K562 (cell line): ENCODE measurements at regions not wholly inside any gene's neighbourhood (a gene's known extent, or its start where the extent isn't known, plus 50 kb on each side); places are given as distances from the start of the nearest gene placed in this dataset.
A peak's percentile ranks its signal among the peaks of the same experiment; 100 is the strongest.

ENCODE experiments used
- CBFA2T3 ChIP-seq: fragments of 450-650 bp; IDR thresholded peaks from 2 replicates; pipeline ENCODE4 v1.6.1; 2017
- CC2D1A ChIP-seq: fragments of 450-650 bp; IDR thresholded peaks from 2 replicates; pipeline ENCODE4 v1.6.1; 2017; ENCODE audit warnings: mild to moderate bottlenecking
- CCNT2 ChIP-seq: IDR thresholded peaks from 2 replicates; pipeline ENCODE4 v1.6.1; 2011; ENCODE audit warnings: borderline replicate concordance, low read depth, mild to moderate bottlenecking, moderate library complexity, mixed read lengths, low read length; ENCODE audit not compliant: insufficient read length; ENCODE audit errors: extremely low read depth
- E2F1 ChIP-seq: sonication (generic); formaldehyde crosslinking; IDR thresholded peaks from 2 replicates; pipeline ENCODE4 v1.8.1; 2023; ENCODE audit warnings: mild to moderate bottlenecking, missing genetic modification reagents, moderate library complexity
- ELF1 ChIP-seq: fragments of 200-800 bp; sonication (Bioruptor generic); IDR thresholded peaks from 2 replicates; pipeline ENCODE4 v1.6.1; 2016; ENCODE audit warnings: missing genetic modification characterization, missing compliant biosample characterization
- FOXK2 ChIP-seq, 2 experiments: fragments of 450-650 bp; IDR thresholded peaks in 1 of 2; conservative IDR thresholded peaks in 1 of 2; 2 replicates each; pipeline ENCODE4 v1.6.1; 2016; ENCODE audit warnings: low read depth in 2 of 2, mild to moderate bottlenecking in 1 of 2
- FOXP1 ChIP-seq: sonication (generic); formaldehyde crosslinking; IDR thresholded peaks from 2 replicates; pipeline ENCODE4 v1.8.0; 2022; ENCODE audit warnings: mild to moderate bottlenecking, missing genetic modification reagents
- HDGF ChIP-seq: fragments of 450-650 bp; IDR thresholded peaks from 2 replicates; pipeline ENCODE4 v1.6.1; 2016
- KAT2B ChIP-seq: IDR thresholded peaks from one replicate; pipeline ENCODE4 v1.6.1; 2012; ENCODE audit warnings: low read depth, mild to moderate bottlenecking, control low read depth, inconsistent platforms, low read length, moderate library complexity
- KDM2B ChIP-seq: fragments of 250-450 bp; sonication (Bioruptor Pico); IDR thresholded peaks from 2 replicates; pipeline ENCODE4 v1.8.0; 2021; ENCODE audit warnings: mild to moderate bottlenecking, moderate library complexity
- MCM5 ChIP-seq: fragments of 450-650 bp; IDR thresholded peaks from 2 replicates; pipeline ENCODE4 v1.6.1; 2016; ENCODE audit warnings: low read depth
- MEF2D ChIP-seq: conservative IDR thresholded peaks from 2 replicates; pipeline ENCODE4 v1.6.1; 2016; ENCODE audit warnings: low read depth, missing genetic modification characterization, missing compliant biosample characterization
- MTA3 ChIP-seq: fragments of 450-650 bp; formaldehyde crosslinking; IDR thresholded peaks from 2 replicates; pipeline ENCODE4 v1.6.1; 2017; ENCODE audit warnings: mild to moderate bottlenecking, borderline replicate concordance
- PHTF2 ChIP-seq: fragments of 250-450 bp; sonication (Bioruptor Pico); IDR thresholded peaks from 2 replicates; pipeline ENCODE4 v1.5.0; 2021; ENCODE audit warnings: mild to moderate bottlenecking
- POLR2AphosphoS2 ChIP-seq: IDR thresholded peaks from 2 replicates; pipeline ENCODE4 v1.6.1; 2012; ENCODE audit warnings: low read length, improper control_type of control experiment
- PTRF ChIP-seq: fragments of 450-650 bp; IDR thresholded peaks from 2 replicates; pipeline ENCODE4 v1.6.1; 2016; ENCODE audit warnings: mild to moderate bottlenecking, missing genetic modification characterization, missing compliant biosample characterization
- RFX5 ChIP-seq: IDR thresholded peaks from 2 replicates; pipeline ENCODE4 v1.6.1; 2011; ENCODE audit warnings: low read depth, mild to moderate bottlenecking, improper control_type of control experiment, low read length
- RUNX1 ChIP-seq: sonication (generic); IDR thresholded peaks from 2 replicates; pipeline ENCODE4 v1.6.1; 2016; ENCODE audit warnings: antibody characterized with exemption, low read depth
- SAP30 ChIP-seq: fragments of 200-600 bp; sonication (generic); IDR thresholded peaks from 2 replicates; pipeline ENCODE4 v1.6.1; 2012; ENCODE audit warnings: borderline replicate concordance, low read depth, mild to moderate bottlenecking, moderate library complexity, low read length, control low read depth, inconsistent platforms; ENCODE audit not compliant: insufficient read depth, poor library complexity, severe bottlenecking
- SIRT6 ChIP-seq: IDR thresholded peaks from one replicate; pipeline ENCODE4 v1.6.1; 2012; ENCODE audit warnings: low read depth, mild to moderate bottlenecking, control low read depth, inconsistent platforms, low read length, moderate library complexity
- SLC30A9 ChIP-seq: fragments of 250-450 bp; sonication (Bioruptor Pico); IDR thresholded peaks from 2 replicates; pipeline ENCODE4 v1.8.0; 2022; ENCODE audit warnings: mild to moderate bottlenecking, moderate library complexity
- TAF15 ChIP-seq: fragments of 200-400 bp; formaldehyde crosslinking; IDR thresholded peaks from 2 replicates; pipeline ENCODE4 v1.6.1; 2017; ENCODE audit warnings: mild to moderate bottlenecking, low read depth, low read length, moderate library complexity
- TCF7 ChIP-seq: sonication (generic); IDR thresholded peaks from 2 replicates; pipeline ENCODE4 v1.6.1; 2016; ENCODE audit warnings: antibody characterized with exemption, borderline replicate concordance
- U2AF1 ChIP-seq: fragments of 200-400 bp; formaldehyde crosslinking; optimal IDR thresholded peaks from 2 replicates; pipeline ENCODE3; 2017; ENCODE audit warnings: mild to moderate bottlenecking, low read depth, low read length, moderate library complexity
- ZC3H8 ChIP-seq: fragments of 450-650 bp; IDR thresholded peaks from 2 replicates; pipeline ENCODE4 v1.6.1; 2017
- ZNF12 ChIP-seq: sonication (generic); formaldehyde crosslinking; IDR thresholded peaks from 2 replicates; pipeline ENCODE4 v1.4.0; 2020; ENCODE audit warnings: mild to moderate bottlenecking, missing genetic modification reagents
- ZNF445 ChIP-seq: fragments of 250-450 bp; sonication (Bioruptor Pico); IDR thresholded peaks from 2 replicates; pipeline ENCODE4 v1.4.0; 2020; ENCODE audit warnings: low read depth, mild to moderate bottlenecking, moderate library complexity
- ZNF740 ChIP-seq, 3 experiments: fragments of 200-800 bp in 1 of 3; sonication (Bioruptor generic) in 1 of 3; sonication (generic) in 1 of 3; formaldehyde crosslinking in 1 of 3; IDR thresholded peaks; 2 replicates each; pipeline versions ENCODE4 v1.6.1 to v1.8.0; 2016 to 2022; ENCODE audit warnings: mild to moderate bottlenecking in 2 of 3, missing compliant biosample characterization in 2 of 3, missing genetic modification characterization in 2 of 3, missing genetic modification reagents in 1 of 3
- ZNF780A ChIP-seq: fragments of 250-450 bp; sonication (Bioruptor Pico); IDR thresholded peaks from 2 replicates; pipeline ENCODE4 v1.5.0; 2021; ENCODE audit warnings: mild to moderate bottlenecking
- ZSCAN32 ChIP-seq: fragments of 450-650 bp; formaldehyde crosslinking; IDR thresholded peaks from 2 replicates; pipeline ENCODE4 v1.4.0; 2020; ENCODE audit warnings: mild to moderate bottlenecking, moderate library complexity

DNA sequence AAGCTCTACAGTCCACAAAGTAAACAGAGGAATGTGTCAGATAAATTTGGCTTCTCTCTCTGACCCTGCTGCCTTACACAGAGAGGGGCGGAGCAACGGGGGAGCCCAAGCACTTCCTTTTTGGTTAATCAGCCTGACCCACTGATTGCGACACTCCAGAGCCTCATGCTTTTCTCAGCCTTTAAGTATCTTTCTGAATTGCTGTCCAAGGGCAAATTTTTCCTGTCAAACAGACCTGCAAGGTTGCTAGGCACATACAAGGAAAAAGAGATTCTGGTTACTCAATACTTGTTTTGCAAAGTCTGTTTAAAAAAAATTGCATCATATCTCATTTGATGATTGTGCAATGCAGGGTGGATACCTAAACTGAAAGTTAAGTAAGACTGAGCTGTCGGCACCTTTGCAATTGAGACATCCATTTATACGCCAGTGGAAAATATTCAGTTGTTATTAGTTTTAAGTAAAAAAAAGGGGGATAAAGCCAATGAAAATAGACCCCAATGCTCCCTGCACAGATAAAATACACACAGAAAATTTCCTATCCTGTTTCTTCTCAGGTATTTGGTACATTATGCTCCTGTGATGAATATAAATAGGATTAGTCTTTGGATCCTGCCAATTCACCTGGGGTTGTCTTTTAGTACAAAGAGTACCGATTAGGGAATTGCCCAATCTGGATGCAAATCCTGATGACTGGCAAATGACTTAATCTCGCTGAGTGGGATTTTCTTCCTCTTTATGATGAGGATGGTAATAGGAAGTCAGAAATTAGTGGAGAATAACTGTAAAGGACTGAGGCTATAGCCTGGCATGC is 260.2 kb upstream of the TRIB2 start (continued):
- TF ChIP-seq SLC30A9 (no peak), ZSCAN32 (CRISPR knock-in tag) (peak; percentile 77; the same call in 1 of the 2 replicates), CCNT2 (peak; percentile 53), CBFA2T3 (0 out of 2 replicates have a peak, but pooled peaks have one; percentile 14), FOXK2 (conservative IDR thresholded peaks at IDR 0.05 in 1 of 2, IDR thresholded peaks at IDR 0.05 in 1 of 2; ENCODE audit: low read depth in 2 of 2) (no peak), ZNF740 (CRISPR knock-in tag; IDR thresholded peaks at IDR 0.05) (no peak), ZNF740 (tag; IDR thresholded peaks at IDR 0.05) (no peak), PTRF (tag) (no peak), MTA3 (no peak), ELF1 (tag) (0 out of 2 replicates have a peak, but pooled peaks have one; percentile 49), TCF7 (no peak), E2F1 (no peak), PHTF2 (CRISPR knock-in tag) (no peak), U2AF1 (no peak), POLR2AphosphoS2 (no peak), FOXP1 (CRISPR knock-in tag) (no peak), MCM5 (no peak), HDGF (no peak), ZNF780A (no peak), TAF15 (no peak), KDM2B (no peak), SAP30 (no peak), CC2D1A (no peak), RFX5 (no peak), KAT2B (no peak), ZNF445 (CRISPR knock-in tag) (no peak), ZC3H8 (no peak), MEF2D (no peak), SIRT6 (no peak), ZNF12 (CRISPR knock-in tag) (no peak), RUNX1 (no peak)
